Motor neuron (in vitro differentiated cells): ENCODE measurements at regions not wholly inside any gene's neighbourhood (a gene's known extent, or its start where the extent isn't known, plus 50 kb on each side); places are given as distances from the start of the nearest gene placed in this dataset.
A peak's percentile ranks its signal among the peaks of the same experiment; 100 is the strongest.

Experiments
- ATAC-seq, 8 experiments: fragments of 200-7000 bp; cut with Tn5 transposase; replicated peaks in 6 of 8; 2 replicates each; pipeline ENCODE4 v1.8.0; 2021; ENCODE audit warnings: mild to moderate bottlenecking in 8 of 8, moderate library complexity in 8 of 8
- H3K27ac ChIP-seq, 2 donors: fragments of 250-450 bp; sonication (Bioruptor Pico); 2 replicates each; pipeline ENCODE4 v1.9.0; 2021; ENCODE audit warnings: antibody characterized with exemption in 2 of 2, mild to moderate bottlenecking in 2 of 2, moderate library complexity in 1 of 2
- H3K4me1 ChIP-seq, 2 donors: fragments of 250-450 bp; sonication (Bioruptor Pico); replicated peaks in 1 of 2; 2 replicates each; pipeline ENCODE4 v1.6.1; 2021; ENCODE audit warnings: antibody characterized with exemption in 2 of 2, mild to moderate bottlenecking in 2 of 2, moderate library complexity in 1 of 2
- H3K4me3 ChIP-seq, 5 donors: fragments of 250-450 bp; sonication (Bioruptor Pico); 2 replicates each; pipeline ENCODE4 v1.9.0; 2021; ENCODE audit warnings: antibody characterized with exemption in 5 of 5, mild to moderate bottlenecking in 5 of 5, moderate library complexity in 4 of 5
- WGBS, 10 experiments: fragments of 450-650 bp; shearing (Covaris generic); methylation state at CpG; one replicate each; pipeline ENCODE4 v1.0.0; 2022; 5-methylcytosine and 5-hydroxymethylcytosine counted together
- in situ Hi-C, 9 experiments: fragments of 400-800 bp; cut with MboI; loops; one replicate each; pipeline ENCODE4 v1.15.0; 2021; ENCODE audit warnings: low sequenced_read_pairs in 9 of 9, low pct_unique_long_range_greater_than_20kb in 2 of 9; ENCODE audit not compliant: unreplicated experiment in 9 of 9

DNA sequence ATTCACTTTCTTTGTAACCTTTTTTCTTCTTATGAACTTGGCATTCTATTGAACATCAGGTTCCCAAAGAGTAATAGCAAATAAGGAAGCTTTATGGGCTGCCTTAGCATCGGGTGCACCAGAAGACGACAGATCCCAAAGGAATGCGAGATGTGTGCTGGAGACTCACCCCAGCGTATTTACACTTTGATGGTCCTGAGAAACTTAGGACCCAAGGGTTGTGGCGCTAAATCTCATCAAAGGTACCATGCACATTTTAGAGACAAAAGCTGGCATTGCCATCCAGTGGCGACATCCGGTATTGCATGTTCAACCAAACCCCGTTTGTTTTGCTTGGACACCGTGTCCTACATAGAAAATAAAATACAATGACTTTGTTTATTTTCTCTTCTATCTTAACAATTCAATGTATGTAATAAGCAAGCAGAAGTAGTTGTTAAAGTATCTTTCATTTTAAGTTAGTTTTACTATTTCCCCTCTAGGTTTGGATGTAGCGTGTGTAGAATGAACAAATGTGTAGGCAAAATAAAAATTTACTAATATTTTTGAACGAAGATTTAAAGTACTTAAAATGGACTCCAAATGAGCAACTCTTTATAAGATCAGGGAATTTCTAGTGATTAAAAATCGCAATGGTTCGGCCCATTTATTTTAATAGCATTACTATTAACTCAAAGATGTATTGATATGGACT is 1154.8 kb downstream of the GATA3 start:
- 0 to 33% (median 20%) methylated on average over 1 to 11 of the region's 13 CpGs for WGBS, 10 experiments

DNA sequence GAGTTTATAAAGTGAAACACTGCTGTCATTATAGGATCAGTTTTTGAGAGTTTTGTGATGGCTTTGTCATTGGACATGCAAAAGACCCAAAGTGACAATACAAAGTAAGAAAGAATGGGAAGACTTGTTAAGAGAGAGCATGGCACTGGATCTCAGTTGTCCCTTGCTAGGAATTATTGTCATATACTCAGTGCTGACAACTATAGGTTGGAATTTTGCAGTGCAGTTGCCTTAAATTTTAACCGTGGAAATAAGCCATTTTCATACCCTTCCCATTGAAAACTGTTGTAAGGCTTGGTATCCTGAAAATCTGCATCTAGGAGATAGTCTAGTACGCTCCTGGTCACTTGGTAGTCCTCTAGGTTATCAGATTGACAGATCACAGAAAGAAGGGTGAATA is 1156.7 kb downstream of the GATA3 start:
- in situ Hi-C loops: loop anchor here in 5 of 9 experiments (25.0 kb wide), 2 partner anchors 1149 to 1349 kb away; partner anchors contain the start of gene GATA3 (in 1 of the 5)
- ATAC-seq: no peak
- Histone ChIP-seq H3K27ac (no peak overlapping the region), H3K4me3 (no peak overlapping the region), H3K4me1 (no peaks in the 10 kb centered on the region)
- WGBS, 10 experiments: 0 to 72% (median 55%) methylated on average over 1 to 2 of the region's 2 CpGs; no CpG with 5 or more reads in 2 of the 10 experiments

More for the DNA sequence above, 1154.8 kb downstream of the GATA3 start:
- in situ Hi-C loops: loop anchor here in 6 of 9 experiments (10.0 to 25.0 kb wide), 3 partner anchors 1147 to 1347 kb away; partner anchors contain the start of gene GATA3 (in 1 of the 6)
- Histone ChIP-seq H3K4me1 (no peaks in the 10 kb centered on the region), H3K27ac (no peak overlapping the region), H3K4me3 (no peak overlapping the region)
- ATAC-seq: peak in 6 of 8 experiments; percentile 25 to 71 (median 49)

DNA sequence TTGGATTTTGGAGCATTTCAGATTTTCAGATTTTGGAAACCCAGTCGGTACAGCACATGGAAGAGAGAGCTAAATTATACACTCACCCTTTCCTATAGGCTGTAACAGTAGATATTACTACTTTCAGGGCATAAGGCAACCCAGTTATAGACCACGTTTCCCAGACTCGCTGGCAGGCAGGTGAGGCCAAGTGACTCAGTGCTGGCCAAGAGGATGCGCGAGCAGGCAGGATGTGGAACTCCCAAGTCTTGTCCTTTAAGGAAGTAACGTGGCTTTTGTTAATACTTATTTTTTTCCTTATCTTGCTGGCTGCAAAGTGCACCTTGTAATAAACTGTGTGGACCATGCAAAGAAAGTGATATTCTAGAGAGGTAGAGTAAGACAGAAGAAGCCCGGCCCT is 1160.1 kb downstream of the GATA3 start:
- in situ Hi-C loops: loop anchor here in 5 of 9 experiments (25.0 kb wide), 2 partner anchors 1152 to 1352 kb away; partner anchors contain the start of gene GATA3 (in 1 of the 5)
- no peak for ATAC-seq
- Histone ChIP-seq H3K27ac (no peak overlapping the region), H3K4me1 (no peaks in the 10 kb centered on the region), H3K4me3 (no peak overlapping the region)
- WGBS, 10 experiments: 65 to 100% (median 86%) methylated on average over 1 to 7 of the region's 7 CpGs; no CpG with 5 or more reads in 2 of the 10 experiments

DNA sequence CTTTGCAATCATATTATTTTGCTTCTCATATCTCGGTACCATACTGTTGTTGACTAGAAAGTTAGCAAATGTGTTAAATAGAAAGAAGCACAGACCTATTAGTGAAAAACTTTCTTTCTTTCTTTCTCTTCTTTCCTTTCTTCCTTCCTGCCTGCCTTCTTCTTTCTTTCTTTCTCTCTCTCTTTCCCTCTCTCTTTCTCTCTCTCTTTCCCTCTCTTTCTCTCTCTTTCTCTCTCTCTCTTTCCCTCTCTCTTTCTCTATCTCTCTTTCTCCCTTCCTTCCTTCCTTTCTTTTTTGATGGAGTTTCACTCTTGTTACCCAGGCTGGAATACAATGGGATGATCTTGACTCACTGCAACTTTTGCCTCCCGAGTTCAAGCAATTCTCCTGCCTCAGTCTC is 1160.6 kb downstream of the GATA3 start:
- Histone ChIP-seq H3K4me1 (no peaks in the 10 kb centered on the region), H3K4me3 (no peak overlapping the region), H3K27ac (no peak overlapping the region)
- in situ Hi-C loops: loop anchor here in 5 of 9 experiments (25.0 kb wide), 2 partner anchors 1153 to 1353 kb away; partner anchors contain the start of gene GATA3 (in 1 of the 5)
- no peak for ATAC-seq
- WGBS, 10 experiments: 32 to 93% (median 72%) methylated on average over 2 of the region's 2 CpGs; no CpG with 5 or more reads in 2 of the 10 experiments

DNA sequence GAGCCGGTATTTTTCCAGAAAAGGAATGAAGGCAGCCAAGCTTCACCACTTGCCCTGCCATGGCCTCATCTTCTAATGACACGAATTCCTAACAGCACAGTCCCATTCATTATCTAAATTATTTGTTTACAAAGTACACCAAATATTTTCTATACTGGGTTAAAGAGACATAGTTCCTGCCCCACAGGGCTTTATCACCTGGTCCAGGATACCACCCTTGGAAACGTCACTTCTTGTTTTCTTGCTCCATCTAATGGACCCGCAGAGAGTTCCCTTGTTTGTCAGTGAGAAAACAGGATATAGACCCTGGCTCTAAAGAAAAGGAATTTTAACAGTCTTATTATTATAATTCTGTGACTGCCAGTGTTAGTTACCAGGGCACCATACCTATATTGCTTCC is 1165.4 kb downstream of the GATA3 start:
- ATAC-seq: no peak
- in situ Hi-C loops: loop anchor here in 5 of 9 experiments (25.0 kb wide), 2 partner anchors 1158 to 1358 kb away; partner anchors contain the start of gene GATA3 (in 1 of the 5)
- H3K4me1 ChIP-seq: no peaks in the 10 kb centered on the region
- no peak overlapping the region for H3K27ac ChIP-seq
- H3K4me3 ChIP-seq: no peak overlapping the region
- WGBS, 10 experiments: 0 to 100% (median 72%) methylated on average over 1 to 4 of the region's 4 CpGs; no CpG with 5 or more reads in 2 of the 10 experiments

DNA sequence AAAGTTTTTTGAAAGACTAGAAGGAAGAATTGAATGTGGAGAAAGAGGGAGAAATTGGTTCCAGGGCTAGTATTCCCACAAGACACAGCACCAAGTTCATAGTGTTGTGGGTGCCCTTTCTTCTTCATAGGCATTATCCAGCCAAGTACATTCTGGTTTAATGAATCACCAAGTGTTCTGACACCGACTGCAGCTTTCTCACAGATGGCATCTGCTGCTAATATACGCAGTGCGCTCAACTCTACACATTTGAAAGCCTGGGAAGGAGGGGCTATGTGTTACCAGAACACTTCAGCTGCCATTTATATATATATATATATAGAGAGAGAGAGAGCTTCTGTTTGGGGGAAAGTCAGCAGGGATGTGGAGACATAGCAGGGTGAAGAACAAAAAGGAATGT is 1168.4 kb downstream of the GATA3 start:
- in situ Hi-C loops: loop anchor here in 5 of 9 experiments (25.0 kb wide), 2 partner anchors 1161 to 1361 kb away; partner anchors contain the start of gene GATA3 (in 1 of the 5)
- WGBS, 10 experiments: 6 to 75% (median 48%) methylated on average over 1 to 3 of the region's 3 CpGs; no CpG with 5 or more reads in 4 of the 10 experiments
- H3K4me3 ChIP-seq: no peak overlapping the region
- no peak overlapping the region for H3K27ac ChIP-seq
- no peaks in the 10 kb centered on the region for H3K4me1 ChIP-seq
- no peak for ATAC-seq

DNA sequence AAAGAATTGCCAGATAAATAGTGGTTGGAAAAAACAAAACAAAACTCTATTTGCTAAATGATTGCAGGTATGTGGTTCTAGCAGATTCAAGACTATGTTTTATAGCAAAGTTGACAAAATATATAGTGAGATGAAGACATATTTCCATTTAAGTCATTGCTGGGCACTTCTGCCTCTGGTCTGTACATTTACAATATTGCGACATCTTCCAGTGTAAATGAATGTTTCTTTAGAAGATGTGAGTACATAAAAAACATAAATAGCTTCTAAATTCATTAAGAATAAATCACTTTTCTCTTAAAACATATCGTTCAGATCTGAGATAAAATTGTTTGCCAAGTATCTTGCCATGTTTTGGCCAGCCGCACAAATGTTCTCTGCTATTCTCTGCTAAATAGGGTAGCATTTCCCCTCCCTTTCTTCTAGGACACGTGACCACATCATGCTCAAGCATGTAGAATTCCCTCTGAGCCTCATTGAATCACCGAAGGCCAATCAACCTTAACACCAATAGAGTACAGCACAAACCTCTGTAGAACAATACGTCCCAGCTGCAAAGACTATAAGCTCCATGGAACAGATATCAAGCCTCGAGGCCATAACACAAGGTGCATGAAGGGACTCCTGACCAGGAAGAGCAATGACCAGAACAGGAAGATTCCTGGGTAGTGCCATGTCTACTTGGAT is 1173.3 kb downstream of the GATA3 start:
- in situ Hi-C loops: no loop called here
- no peak overlapping the region for H3K27ac ChIP-seq
- WGBS, 10 experiments: 41 to 100% (median 84%) methylated on average over 1 to 7 of the region's 7 CpGs
- no peak overlapping the region for H3K4me3 ChIP-seq
- ATAC-seq: no peak
- no peaks in the 10 kb centered on the region for H3K4me1 ChIP-seq

DNA sequence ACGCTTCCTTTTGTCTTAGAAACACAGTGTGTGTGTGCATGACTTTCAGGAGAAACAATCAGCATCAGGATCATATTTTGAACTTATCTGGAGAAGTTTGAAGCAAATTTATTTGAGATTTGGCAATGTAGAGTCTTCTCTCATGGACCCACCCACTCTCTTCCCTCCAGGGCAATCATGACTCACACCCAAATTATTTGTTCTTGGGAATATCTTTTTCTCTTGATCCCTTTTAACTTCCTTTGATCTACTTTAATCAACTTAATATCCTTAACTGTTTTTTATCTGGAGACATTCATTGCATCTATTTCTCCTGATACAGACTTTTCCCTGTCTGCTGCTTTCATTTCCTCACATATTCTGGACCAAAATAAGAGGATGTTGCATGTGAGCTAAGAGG is 1174.3 kb downstream of the GATA3 start:
- in situ Hi-C loops: no loop called here
- Histone ChIP-seq H3K4me1 (no peaks in the 10 kb centered on the region), H3K27ac (no peak overlapping the region), H3K4me3 (no peak overlapping the region)
- 0 to 100% (median 83%) methylated on average over 1 of the region's 1 CpG; no CpG with 5 or more reads in 3 of the 10 experiments for WGBS, 10 experiments
- no peak for ATAC-seq

DNA sequence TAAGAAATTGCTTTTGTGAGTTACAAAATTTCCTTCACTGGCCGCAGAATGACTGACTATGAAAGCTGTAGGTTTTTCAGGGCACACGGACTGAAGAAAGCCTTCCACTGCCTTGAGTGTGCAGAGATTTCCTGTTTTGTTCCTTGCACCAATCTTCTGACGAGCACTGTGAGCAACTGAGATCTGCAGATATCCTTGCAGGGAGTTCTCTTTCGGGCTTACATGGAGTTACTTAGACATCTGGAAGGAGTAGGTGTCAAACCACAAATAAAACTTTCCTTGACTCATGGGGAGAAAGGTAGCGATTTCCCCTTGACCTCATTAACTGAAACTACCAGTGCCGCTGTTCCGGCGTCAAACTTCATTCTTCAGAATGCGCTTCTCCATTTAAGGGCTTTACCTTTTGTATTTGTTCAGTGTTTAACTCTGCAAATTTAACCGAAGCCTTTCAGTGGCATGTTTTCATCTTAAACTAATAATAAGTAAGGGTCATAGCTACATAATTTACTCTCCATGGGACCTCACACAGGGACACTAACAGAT is 1175.3 kb downstream of the GATA3 start:
- 69 to 100% (median 89%) methylated on average over 2 to 10 of the region's 10 CpGs for WGBS, 10 experiments

DNA sequence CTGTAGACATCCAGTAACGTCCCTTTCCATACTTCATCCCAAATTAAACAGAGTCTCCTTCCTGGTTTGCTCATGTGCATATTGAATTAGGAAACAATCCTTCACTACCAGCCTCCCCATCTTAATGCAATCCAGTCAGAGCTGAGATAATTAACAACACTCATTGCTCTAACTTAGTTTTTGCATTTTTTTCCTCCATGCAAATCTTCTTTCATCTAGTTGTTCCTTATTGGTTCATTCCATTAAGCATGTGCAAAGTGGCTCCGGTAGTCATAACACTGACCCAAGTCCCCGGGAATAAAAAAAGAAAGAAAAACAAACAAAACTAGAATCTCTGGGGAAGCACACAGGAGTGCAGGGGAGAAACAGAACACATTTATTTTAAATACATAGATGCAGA is 1176.1 kb downstream of the GATA3 start:
- Histone ChIP-seq H3K27ac (no peak overlapping the region), H3K4me3 (no peak overlapping the region), H3K4me1 (no peaks in the 10 kb centered on the region)
- in situ Hi-C loops: no loop called here
- peak in 1 of 8 experiments; percentile 90 for ATAC-seq
- 0 to 100% (median 58%) methylated on average over 1 to 3 of the region's 3 CpGs for WGBS, 10 experiments

More for the DNA sequence above, 1175.3 kb downstream of the GATA3 start:
- no peaks in the 10 kb centered on the region for H3K4me1 ChIP-seq
- H3K27ac ChIP-seq: no peak overlapping the region
- no peak for ATAC-seq
- in situ Hi-C loops: no loop called here
- H3K4me3 ChIP-seq: no peak overlapping the region

DNA sequence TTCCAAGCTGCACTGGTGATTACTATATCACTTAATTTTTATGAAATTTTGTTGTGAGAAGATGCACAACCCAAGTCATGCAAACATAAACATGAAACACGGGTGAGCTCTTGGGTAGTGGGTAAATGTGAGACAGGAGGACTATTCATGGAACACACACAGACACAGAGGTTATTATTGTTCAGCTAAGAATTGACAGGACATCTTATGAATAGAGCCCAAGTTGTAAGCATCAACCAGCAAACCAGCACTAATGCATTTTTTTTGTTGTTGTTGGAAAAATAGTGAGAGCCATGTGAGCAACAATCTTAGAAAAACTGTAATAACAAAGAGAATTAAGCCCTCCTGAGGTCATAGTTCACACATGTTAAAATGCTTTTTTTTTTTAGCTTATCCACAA is 1179.7 kb downstream of the GATA3 start:
- in situ Hi-C loops: no loop called here
- peaks cover 0 to 2% of the 10 kb centered on the region in 2 donors for H3K4me1 ChIP-seq
- H3K4me3 ChIP-seq: no peak overlapping the region
- 0 to 50% (median 37%) methylated on average over 1 of the region's 1 CpG; no CpG with 5 or more reads in 2 of the 10 experiments for WGBS, 10 experiments
- no peak overlapping the region for H3K27ac ChIP-seq
- no peak for ATAC-seq

DNA sequence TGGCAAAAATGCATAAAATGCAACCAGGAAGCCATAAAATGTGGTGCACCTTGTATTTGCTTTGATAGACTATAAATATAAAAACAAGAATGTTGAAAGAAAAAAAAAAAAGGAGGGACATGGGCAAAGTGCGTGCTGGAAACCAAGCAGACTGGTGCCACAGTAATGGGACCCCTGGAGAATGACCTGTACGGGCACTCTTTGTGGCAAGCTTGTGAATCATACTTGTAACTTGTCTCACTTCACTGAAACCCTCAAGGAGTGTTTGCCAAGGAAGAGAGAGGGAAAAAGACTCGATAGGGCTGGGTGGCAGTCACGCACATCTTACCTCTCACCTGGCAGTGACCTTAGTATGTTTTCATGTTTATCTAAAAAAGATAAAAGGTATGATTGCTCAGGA is 1183.6 kb downstream of the GATA3 start:
- Histone ChIP-seq H3K4me1 (peaks cover 0 to 7% of the 10 kb centered on the region in 2 donors), H3K4me3 (no peak overlapping the region), H3K27ac (no peak overlapping the region)
- 55 to 100% (median 86%) methylated on average over 2 to 4 of the region's 4 CpGs; no CpG with 5 or more reads in 2 of the 10 experiments for WGBS, 10 experiments
- ATAC-seq: no peak
- in situ Hi-C loops: no loop called here

DNA sequence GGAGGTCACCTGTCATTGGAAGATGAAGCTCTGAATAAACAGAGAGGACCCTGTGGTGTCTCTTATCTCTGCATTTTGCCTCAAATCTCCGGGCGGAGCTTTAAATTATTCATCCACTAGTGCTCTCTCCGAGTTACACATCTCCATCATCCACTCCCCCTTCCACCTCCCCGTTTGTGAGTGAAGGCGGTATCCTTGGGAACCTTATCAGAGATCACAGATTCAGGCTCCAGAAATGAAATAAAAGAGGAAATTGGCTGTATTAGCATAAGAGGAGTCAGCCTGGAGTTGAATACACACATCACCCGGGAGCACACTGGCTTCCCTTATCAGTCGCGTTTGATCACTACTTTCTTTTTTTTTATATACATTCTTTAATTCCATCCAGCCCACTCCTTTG is 1184.8 kb downstream of the GATA3 start:
- 10 to 86% (median 58%) methylated on average over 2 to 8 of the region's 8 CpGs; no CpG with 5 or more reads in 1 of the 10 experiments for WGBS, 10 experiments
- Histone ChIP-seq H3K4me3 (no peak overlapping the region), H3K27ac (no peak overlapping the region), H3K4me1 (peaks cover 5 to 16% of the 10 kb centered on the region in 2 donors)
- ATAC-seq: peak in 3 of 8 experiments; percentile 39 to 46 (median 42)
- in situ Hi-C loops: no loop called here
